PC-3 (cell line): ENCODE measurements at regions not wholly inside any gene's neighbourhood (a gene's known extent, or its start where the extent isn't known, plus 50 kb on each side); places are given as distances from the start of the nearest gene placed in this dataset.

Experiments used
- EZH2 ChIP-seq: fragments of 300-600 bp; sonication (generic); IDR thresholded peaks from one replicate; pipeline ENCODE4 v1.6.1; 2017; ENCODE audit warnings: antibody characterized with exemption, mild to moderate bottlenecking, low read length; ENCODE audit not compliant: unreplicated experiment
- EZH2phosphoT487 ChIP-seq: fragments of 300-600 bp; sonication (generic); IDR thresholded peaks from 2 replicates; pipeline ENCODE4 v1.6.1; 2018; ENCODE audit warnings: mild to moderate bottlenecking, antibody characterized with exemption, low read length, borderline replicate concordance
- TF ChIP-seq, protein P1 (sequence below): fragments of 300-600 bp; sonication (generic); conservative IDR thresholded peaks from 2 replicates; pipeline ENCODE4 v1.5.1; 2017; ENCODE audit warnings: antibody characterized with exemption, low read depth, mild to moderate bottlenecking, low read length

DNA sequence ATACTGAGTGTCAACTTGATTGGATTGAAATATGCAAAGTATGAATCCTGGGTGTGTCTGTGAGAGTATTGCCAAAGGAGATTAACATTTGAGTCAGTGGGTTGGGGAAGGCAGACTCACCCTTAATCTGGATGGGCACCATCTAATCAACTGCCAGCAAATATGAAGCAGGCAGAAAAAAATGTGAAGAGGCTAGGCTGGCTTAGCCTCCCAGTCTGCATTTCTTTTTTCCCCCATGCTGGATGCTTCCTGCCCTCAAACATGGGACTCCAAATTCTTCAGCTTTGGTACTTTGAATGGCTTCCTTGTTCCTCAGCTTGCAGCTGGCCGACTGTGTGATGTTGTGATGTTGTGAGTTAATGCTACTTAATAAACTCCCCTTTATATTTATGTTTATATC, 577.4 kb downstream of the CPS1 start:
- TF ChIP-seq, protein P1, sequence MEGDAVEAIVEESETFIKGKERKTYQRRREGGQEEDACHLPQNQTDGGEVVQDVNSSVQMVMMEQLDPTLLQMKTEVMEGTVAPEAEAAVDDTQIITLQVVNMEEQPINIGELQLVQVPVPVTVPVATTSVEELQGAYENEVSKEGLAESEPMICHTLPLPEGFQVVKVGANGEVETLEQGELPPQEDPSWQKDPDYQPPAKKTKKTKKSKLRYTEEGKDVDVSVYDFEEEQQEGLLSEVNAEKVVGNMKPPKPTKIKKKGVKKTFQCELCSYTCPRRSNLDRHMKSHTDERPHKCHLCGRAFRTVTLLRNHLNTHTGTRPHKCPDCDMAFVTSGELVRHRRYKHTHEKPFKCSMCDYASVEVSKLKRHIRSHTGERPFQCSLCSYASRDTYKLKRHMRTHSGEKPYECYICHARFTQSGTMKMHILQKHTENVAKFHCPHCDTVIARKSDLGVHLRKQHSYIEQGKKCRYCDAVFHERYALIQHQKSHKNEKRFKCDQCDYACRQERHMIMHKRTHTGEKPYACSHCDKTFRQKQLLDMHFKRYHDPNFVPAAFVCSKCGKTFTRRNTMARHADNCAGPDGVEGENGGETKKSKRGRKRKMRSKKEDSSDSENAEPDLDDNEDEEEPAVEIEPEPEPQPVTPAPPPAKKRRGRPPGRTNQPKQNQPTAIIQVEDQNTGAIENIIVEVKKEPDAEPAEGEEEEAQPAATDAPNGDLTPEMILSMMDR = no peak
- TF ChIP-seq EZH2 (no peak), EZH2phosphoT487 (no peak)
